ENCODE measurements at regions not wholly inside any gene's neighbourhood (a gene's known extent, or its start where the extent isn't known, plus 50 kb on each side); places are given as distances from the start of the nearest gene placed in this dataset.

GRCh38 chrX:127649011-127649410 is 403.2 kb downstream of the ACTRT1 start:
- Histone ChIP-seq H3K9me2 (ENCODE audit: insufficient read depth) (no peaks in the 10 kb centered on the region), H3F3A (ENCODE audit: insufficient read depth, low read depth) (no peaks in the 10 kb centered on the region), H3K27ac (no peak overlapping the region), H2AFZ (no peak overlapping the region), H3K9me3 (ENCODE audit: insufficient read depth, low read depth) (no peaks in the 10 kb centered on the region; the same call in 1 of the 2 replicates), H3K27me3 (ENCODE audit: insufficient read depth, low read depth) (no peaks in the 10 kb centered on the region), H3K4me1 (replicated peaks; ENCODE audit: insufficient read depth) (no peaks in the 10 kb centered on the region), H3K4me2 (no peak overlapping the region), H3K36me3 (ENCODE audit: low read depth) (no peaks in the 10 kb centered on the region), H3K79me2 (ENCODE audit: low read depth) (no peaks in the 10 kb centered on the region), H3K4me3 (no peak overlapping the region), H4K20me1 (ENCODE audit: insufficient read depth) (no peaks in the 10 kb centered on the region)
- intact Hi-C loops (cut with micrococcal nuclease; ENCODE audit: unreplicated experiment): no loop called here
- no peak for DNase-seq
- ChIA-PET CTCF (no interaction called here), POLR2A (ENCODE audit: unreplicated experiment) (no interaction called here)
- BruUV-seq (replicated peaks): no TSS peak
- TF ChIP-seq EZH2 (IDR thresholded peaks at IDR 0.05; ENCODE audit: low read depth): no peak
- TF ChIP-seq CTCF (conservative IDR thresholded peaks at IDR 0.05): no peak

GRCh38 chrX:127621780-127622179 is 430.4 kb downstream of the ACTRT1 start:
- Histone ChIP-seq H2AFZ (no peak overlapping the region), H3K79me2 (ENCODE audit: low read depth) (no peaks in the 10 kb centered on the region), H4K20me1 (ENCODE audit: insufficient read depth) (no peaks in the 10 kb centered on the region), H3K36me3 (ENCODE audit: low read depth) (no peaks in the 10 kb centered on the region), H3F3A (ENCODE audit: insufficient read depth, low read depth) (no peaks in the 10 kb centered on the region), H3K27me3 (ENCODE audit: insufficient read depth, low read depth) (no peaks in the 10 kb centered on the region), H3K4me1 (replicated peaks; ENCODE audit: insufficient read depth) (no peaks in the 10 kb centered on the region), H3K4me3 (no peak overlapping the region), H3K4me2 (no peak overlapping the region), H3K27ac (no peak overlapping the region), H3K9me2 (ENCODE audit: insufficient read depth) (no peaks in the 10 kb centered on the region), H3K9me3 (ENCODE audit: insufficient read depth, low read depth) (0 out of 2 replicates have a peak, but pooled peaks cover 3% of the 10 kb centered on the region)
- CTCF ChIA-PET: no interaction called here
- POLR2A ChIA-PET (ENCODE audit: unreplicated experiment): no interaction called here
- TF ChIP-seq EZH2 (IDR thresholded peaks at IDR 0.05; ENCODE audit: low read depth): no peak
- TF ChIP-seq CTCF (conservative IDR thresholded peaks at IDR 0.05): no peak
- intact Hi-C loops (cut with micrococcal nuclease; ENCODE audit: unreplicated experiment): no loop called here
- no peak for DNase-seq
- BruUV-seq (replicated peaks): no TSS peak

GRCh38 chrX:127606590-127606989 is 445.6 kb downstream of the ACTRT1 start:
- H3K4me1 ChIP-seq (replicated peaks; ENCODE audit: insufficient read depth): no peaks in the 10 kb centered on the region
- no peak for DNase-seq

More at GRCh38 chrX:127606590-127606989, 445.6 kb downstream of the ACTRT1 start:
- Histone ChIP-seq H3K27me3 (ENCODE audit: insufficient read depth, low read depth) (no peaks in the 10 kb centered on the region), H3K9me2 (ENCODE audit: insufficient read depth) (no peaks in the 10 kb centered on the region), H3K9me3 (ENCODE audit: insufficient read depth, low read depth) (no peaks in the 10 kb centered on the region), H3K36me3 (ENCODE audit: low read depth) (no peaks in the 10 kb centered on the region), H3K79me2 (ENCODE audit: low read depth) (no peaks in the 10 kb centered on the region), H3K4me3 (no peak overlapping the region), H3K27ac (no peak overlapping the region), H3K4me2 (no peak overlapping the region), H3F3A (ENCODE audit: insufficient read depth, low read depth) (no peaks in the 10 kb centered on the region), H2AFZ (no peak overlapping the region), H4K20me1 (ENCODE audit: insufficient read depth) (no peaks in the 10 kb centered on the region)
- BruUV-seq (replicated peaks): no TSS peak
- CTCF ChIA-PET: no interaction called here
- TF ChIP-seq EZH2 (IDR thresholded peaks at IDR 0.05; ENCODE audit: low read depth) (no peak), CTCF (conservative IDR thresholded peaks at IDR 0.05) (no peak)
- POLR2A ChIA-PET (ENCODE audit: unreplicated experiment): no interaction called here
- intact Hi-C loops (cut with micrococcal nuclease; ENCODE audit: unreplicated experiment): no loop called here
